ENCODE measurements at regions not wholly inside any gene's neighbourhood (a gene's known extent, or its start where the extent isn't known, plus 50 kb on each side); places are given as distances from the start of the nearest gene placed in this dataset.
"Not testable (repeated sequence)": the region's sequence is repeated elsewhere in the genome, so short reads cannot be mapped to it uniquely, and the experiment has no call there.

- TF ChIP-seq, protein P1, sequence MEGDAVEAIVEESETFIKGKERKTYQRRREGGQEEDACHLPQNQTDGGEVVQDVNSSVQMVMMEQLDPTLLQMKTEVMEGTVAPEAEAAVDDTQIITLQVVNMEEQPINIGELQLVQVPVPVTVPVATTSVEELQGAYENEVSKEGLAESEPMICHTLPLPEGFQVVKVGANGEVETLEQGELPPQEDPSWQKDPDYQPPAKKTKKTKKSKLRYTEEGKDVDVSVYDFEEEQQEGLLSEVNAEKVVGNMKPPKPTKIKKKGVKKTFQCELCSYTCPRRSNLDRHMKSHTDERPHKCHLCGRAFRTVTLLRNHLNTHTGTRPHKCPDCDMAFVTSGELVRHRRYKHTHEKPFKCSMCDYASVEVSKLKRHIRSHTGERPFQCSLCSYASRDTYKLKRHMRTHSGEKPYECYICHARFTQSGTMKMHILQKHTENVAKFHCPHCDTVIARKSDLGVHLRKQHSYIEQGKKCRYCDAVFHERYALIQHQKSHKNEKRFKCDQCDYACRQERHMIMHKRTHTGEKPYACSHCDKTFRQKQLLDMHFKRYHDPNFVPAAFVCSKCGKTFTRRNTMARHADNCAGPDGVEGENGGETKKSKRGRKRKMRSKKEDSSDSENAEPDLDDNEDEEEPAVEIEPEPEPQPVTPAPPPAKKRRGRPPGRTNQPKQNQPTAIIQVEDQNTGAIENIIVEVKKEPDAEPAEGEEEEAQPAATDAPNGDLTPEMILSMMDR (IDR thresholded peaks at IDR 0.05), result not testable (repeated sequence)
- not testable (repeated sequence) for TF ChIP-seq ZFX (IDR thresholded peaks at IDR 0.05; ENCODE audit: borderline replicate concordance)
Observed at GRCh38 chrY:6495456-6495855, 249.4 kb downstream of the TSPY2 start.

Measured in 22Rv1 (cell line).